HG03575 (cell line): ENCODE measurements at regions not wholly inside any gene's neighbourhood (a gene's known extent, or its start where the extent isn't known, plus 50 kb on each side); places are given as distances from the start of the nearest gene placed in this dataset.
"Not testable (repeated sequence)": the region's sequence is repeated elsewhere in the genome, so short reads cannot be mapped to it uniquely, and the experiment has no call there.

Source experiments
- ATAC-seq: cut with Tn5 transposase; IDR thresholded peaks from one replicate; pipeline ENCODE4 v1.9.1; 2021; ENCODE audit not compliant: unreplicated experiment, insufficient number of reproducible peaks, low FRiP score; ENCODE audit errors: extremely low read depth

DNA sequence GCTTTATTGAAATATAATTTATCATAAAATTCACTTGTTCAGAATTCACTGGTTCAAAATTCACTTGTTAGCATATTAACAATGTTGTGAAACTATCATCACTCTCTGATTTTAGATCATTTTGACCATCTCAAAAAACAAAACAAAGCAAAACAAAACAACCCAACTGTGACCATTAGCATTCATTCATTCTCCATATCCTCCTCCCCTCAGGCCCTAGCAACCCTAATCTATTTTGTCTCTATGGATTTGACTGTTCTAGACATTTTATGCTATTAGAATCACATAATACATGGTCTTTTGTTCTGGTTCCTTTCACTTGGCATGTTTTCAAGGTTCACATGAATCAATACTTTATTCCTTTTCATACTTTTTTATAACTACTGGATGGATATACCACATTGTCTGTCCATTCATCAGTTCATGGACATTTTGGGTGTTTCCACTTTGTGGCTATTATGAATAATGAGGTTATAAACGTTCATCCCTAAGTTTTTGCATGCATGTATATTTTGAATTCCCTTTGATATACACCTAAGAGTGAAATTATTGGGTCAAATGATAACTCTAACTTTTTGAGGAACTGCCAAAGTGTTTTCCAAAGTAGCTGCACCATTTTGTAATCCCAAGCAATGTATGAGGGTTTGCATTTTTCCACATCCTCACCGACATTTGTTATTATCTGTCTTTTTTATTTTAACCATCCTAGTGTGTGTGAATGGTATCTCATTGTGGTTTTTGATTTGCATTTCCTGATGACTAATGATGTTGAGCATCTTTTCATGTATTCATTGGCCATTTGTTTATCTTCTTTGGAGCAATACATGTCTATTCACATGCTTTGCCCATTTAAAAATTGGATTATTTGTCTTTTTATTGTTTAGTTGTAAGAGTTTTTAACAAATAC lies 304.1 kb downstream of the SH3GL2 start:
- ATAC-seq: no peak

DNA sequence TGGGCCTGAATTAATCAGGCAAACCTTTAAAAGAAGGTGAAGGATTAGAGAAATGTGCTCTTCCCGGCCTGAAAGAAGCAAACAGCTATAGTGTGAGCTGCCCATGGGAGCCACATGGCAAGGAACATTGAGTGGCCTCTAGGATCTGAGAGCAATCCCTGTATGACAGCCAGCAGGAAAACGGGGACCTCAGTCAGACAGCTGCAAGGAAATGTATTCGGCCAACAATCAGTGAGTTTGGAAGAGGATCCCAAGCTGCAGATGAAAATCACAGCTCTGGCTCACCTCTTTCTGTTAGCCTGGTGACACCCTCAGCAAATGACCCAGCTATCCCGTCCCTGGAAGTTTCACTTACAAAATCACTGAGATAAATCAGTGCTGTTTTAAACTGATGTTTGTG lies 309.2 kb downstream of the SH3GL2 start:
- ATAC-seq: no peak

DNA sequence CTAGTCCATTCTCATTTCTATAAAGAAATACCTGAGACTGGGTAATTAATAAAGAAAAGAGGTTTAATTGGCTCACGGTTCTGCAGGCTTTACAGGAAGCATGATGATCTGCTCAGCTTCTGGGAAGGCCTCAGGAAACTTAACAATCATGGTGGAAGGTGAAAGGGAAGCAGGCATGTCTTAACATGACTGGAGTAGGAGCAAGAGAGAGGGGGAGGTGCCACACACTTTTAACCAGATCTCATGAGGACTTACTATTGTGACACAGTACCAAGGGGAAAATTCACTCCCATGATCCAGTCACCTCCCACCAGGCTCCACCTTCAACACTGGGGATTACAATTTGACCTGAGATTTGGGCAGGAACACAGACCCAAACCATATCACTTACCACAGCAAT lies 310.1 kb downstream of the SH3GL2 start:
- not testable (repeated sequence) for ATAC-seq

DNA sequence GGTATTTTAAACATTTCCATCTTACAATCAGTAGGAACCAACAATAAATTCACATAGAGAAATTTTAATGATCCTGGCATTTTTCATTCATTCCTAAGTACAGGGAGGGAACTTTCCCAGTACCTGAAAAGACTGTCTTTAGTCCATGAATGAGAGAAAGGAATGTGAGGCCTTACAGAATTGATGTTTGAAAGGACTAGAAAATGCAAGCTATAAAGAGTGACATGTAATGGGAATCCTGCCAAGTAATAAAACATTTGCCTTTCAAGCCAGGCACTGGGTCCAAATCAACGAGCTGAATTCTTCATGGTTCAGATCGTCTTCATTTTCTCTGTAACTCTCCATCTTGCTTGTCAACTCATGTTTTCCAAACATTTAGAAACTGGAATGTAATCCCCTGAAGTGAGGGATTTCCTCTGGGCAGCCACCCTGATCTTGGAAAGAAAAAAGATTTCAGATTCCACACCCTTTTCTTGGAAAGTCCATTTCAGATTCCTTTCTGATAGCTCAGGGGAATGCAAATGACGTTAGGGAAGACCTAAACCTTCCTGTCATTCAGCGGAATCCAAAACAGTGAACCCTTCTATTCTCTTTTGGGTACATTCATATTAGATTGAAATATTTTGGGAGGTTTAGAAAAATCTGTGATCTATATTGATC lies 315.8 kb downstream of the SH3GL2 start:
- ATAC-seq: no peak

DNA sequence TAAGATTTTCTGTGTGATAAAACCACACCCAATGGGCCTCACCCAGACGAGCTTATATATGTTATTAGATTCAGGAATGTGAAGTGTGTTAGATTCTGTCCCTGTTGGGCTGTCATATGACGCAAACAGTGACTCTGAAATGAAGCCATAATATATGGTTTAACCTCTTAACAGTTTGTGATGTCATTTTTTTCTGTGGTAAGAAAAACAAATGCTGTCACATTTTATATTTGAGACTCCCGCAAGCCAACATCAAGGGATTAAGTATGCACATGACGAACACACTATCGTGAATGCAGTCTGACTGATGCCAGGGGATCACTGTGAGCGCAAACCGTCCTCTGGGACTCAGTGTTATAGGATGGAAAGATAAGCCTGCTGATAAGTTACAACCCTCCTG lies 321.7 kb downstream of the SH3GL2 start:
- no peak for ATAC-seq

DNA sequence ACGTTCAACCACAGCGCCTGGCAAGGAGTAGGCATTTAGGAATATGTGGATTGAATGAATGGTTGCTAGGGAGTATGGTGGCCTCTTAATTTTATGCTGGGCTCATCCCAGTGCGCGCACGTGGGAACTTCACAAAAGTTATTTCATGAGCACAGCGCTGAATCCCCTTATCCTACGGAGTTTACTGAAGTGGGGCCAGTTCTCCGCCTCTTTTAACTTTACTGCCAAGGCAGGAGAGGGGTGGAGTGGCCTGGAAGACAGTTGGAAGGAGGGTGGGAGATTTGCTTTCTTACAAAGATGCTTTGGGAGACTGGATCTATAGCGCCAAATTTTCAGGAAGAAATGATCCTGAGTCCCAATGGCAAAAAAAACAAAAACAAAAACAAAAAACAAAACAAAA lies 326.5 kb downstream of the SH3GL2 start:
- no peak for ATAC-seq

DNA sequence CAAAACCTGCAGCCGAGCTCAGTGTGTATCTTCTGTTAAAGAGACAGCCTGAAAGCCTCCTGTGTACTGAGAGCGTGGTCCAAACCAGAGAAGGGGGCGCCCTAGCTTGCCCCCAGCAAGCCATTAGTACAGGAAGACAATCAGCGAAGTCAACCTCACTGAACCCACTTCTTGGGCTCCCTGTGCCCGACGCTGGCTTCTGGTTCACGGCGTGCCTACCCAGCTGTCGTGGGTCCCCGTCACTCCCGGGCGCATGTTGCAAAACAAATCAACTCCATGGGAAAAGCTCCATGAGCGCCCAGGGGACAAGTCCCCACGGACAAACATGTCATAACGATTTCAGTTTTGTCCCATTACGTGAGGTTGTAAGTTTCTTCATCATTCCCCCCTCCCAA lies 326.9 kb downstream of the SH3GL2 start:
- no peak for ATAC-seq

DNA sequence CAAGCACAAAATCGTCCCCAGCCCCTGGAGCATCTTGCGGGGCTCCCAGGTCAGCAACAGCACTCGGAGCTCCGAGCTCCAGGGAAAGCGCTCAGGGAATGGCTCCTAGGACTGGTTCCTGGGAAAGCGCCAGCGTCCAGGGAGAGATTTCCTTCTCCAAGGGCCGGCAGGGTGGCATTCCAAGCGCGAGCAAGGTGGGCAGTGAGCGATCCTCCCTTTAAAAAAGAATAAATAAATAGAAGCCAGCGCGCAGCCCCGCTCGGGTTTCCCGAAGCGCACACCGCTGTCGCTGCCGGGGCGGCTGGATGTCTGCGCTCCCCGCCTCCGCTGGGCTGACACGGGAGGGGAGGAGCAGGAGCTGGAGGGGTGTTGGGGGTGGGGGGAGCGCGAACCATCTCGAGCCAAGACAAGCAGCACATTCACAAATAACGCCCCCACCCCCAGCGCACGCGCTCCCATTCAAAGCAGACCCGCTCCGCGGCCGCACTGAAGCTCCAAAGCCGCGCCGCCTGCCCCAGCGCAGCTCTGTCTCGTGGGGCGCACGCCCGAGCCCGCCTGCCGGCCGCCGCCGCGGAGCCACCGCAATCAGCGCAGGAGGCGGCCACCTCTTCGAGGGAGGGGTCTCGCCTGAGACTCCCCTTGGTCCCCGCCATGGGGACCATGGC lies 327.4 kb downstream of the SH3GL2 start:
- ATAC-seq: no peak

DNA sequence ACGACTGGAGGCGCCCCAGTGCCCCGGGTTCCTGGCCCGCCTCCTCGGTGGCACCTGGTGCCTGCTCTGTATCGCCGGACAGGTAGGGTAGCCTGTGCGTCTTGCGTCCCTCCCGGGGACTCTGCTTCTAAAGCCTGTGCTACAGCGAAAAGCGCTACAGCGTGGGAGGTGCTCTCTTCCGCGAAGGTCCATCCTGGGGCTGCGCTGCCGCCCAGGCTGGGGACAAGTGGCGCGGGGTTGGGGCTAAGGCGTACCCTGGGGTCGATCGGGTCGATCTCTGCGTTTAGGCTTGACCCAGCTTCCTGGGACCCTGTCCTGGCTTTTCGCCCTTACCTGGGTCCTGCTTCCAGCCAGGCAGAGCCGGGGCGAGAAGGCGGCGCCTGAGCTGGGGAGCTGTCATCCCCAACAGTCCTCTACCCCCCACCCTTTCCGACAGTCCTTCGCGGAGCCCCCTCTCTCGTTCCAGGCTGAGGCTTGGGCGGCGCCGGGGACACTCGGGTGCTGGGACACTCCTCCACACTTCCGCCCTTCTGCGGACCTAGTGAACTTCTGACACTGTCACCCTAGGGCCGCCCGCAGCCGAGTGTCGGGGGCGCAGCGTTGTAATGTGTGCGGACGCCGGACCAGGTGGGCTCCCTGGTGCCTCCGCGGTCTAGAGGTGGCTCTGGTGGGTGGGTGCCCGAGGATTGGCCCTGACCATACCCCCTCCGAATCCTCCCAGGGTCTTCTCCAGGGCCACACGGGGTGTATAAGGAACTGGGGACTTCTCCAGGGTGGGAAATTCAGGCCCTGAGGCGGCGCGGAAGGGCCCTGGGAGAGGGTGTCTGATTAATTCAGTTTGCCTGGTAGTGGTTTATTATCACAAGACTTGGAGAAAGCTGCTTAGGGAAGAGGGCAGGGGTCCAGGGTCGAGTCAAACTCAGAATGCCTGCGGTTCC lies 328.2 kb downstream of the SH3GL2 start:
- ATAC-seq: no peak

DNA sequence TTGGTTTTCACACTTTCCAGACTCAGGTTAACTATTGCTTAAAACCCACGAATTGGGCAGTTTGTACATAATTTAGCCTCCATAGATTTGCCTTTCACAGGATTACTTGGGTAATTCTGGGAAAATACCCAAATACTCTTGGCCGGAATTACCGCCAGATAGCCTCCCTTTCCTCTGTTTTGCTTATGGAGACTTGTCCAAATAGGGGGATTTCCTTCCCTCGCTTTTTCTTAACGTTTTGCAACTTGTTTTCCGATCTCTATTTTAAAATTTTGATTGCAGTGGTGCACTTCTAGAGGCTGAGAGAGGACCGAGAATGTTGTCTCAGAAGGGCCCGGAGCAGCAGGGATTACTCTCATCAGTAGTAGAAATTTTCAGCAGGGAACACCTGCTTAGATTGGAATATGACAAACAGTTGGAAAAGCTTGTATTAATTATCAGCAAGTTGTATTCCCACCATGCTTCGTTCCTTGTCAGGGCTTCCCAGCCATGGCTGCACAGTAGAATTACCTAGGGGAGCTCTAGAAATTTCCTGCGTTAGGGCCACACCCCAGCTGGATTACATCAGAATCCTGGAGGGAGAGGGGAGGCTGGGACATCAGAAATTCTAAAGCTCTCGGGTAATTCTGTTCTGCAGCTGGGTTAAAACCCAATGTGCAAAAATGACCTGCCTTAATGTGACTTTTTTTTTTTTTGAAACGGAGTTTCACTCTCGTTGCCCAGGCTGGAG lies 329.1 kb downstream of the SH3GL2 start:
- ATAC-seq: no peak

DNA sequence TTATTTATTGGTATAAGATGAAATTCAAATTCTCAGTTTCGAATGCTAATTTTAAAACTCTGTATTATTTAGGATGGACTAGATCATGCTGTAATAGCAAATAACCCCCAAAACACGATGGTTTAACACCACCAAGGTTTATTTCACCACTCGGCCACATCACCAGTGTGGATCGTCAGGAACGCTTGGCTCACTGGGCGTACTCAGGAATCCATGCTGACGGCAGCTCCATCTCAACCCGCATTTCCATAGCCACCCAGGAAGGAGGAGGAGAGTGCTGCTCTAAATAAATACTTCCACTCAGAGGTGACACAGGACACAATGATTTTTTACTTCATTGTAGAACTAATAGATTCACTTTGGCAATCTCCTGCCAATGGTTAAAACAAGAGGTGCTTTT lies 347.4 kb downstream of the SH3GL2 start:
- ATAC-seq: no peak

DNA sequence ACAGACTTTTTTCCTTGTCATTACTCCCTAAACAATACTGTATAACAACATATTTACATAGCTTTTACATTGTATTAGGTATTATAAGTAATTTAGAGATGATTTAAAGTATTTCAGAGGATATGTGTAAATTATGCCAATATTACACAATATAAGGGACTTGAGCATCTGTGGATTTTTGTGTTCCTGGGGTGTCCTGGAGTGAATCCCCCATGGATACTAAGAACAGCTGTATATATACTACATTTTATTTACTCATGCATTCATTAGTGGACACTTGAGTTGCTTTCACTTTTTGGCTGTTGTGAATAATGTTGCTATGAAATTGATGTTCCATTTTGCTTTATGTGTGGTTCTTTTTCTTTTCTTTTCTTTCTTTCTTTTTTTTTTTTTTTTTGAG lies 348.8 kb downstream of the SH3GL2 start:
- no peak for ATAC-seq

DNA sequence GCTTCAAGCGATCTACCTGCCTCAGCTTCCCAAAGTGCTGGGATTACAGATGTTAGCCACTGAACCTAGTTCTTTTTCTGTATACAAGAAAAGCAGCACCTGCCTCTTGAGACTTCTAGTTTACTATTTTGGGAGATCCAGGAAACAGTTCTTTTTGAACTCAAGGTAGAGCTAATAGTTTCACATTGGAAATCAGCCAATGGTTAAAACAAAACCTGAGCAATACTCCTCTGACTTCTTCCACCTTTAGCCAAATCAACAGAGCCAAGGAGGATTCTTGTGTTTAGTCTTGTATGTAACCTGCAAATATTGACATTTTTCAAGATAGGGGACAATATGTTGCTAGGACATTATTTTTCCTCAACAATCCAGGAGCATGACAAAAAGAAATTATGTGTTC lies 349.4 kb downstream of the SH3GL2 start:
- no peak for ATAC-seq

DNA sequence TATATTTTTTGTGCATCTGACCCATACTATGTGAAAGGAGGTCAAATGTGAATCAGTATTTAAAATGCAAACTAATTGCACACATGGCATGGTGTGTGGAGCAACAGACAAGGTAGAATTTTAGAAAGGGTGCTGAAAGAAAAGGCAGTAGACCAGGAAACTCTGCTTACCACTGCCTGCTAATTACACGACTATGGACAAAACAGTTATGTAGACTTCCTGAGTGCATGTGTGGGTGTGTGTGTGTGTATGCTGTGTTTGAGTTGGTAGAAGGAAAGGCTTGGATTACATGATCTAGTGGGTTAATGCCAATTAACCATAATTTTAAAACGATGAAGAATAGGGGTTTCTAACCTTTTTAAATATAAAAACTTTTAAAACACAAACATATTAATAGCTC lies 349.9 kb downstream of the SH3GL2 start:
- ATAC-seq: no peak

DNA sequence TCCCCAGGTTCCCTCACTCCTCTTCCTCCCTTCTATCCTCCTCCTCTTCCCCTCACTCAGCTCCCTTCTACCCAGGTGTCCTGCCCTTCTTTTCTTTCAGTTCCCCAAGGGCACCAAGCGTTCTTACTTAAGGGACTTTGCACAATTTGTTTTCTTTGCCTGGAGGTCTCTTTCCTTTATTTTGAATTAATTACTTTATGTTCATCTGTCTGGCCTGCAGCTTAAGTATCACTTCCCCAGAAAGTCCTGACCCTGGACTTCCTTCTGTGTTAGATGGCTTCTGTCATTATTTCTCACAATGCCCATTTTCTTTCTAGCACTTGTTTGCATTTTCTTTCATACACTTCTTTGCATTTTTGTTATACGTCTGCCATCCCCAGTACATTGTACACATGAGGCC lies 350.6 kb downstream of the SH3GL2 start:
- no peak for ATAC-seq

DNA sequence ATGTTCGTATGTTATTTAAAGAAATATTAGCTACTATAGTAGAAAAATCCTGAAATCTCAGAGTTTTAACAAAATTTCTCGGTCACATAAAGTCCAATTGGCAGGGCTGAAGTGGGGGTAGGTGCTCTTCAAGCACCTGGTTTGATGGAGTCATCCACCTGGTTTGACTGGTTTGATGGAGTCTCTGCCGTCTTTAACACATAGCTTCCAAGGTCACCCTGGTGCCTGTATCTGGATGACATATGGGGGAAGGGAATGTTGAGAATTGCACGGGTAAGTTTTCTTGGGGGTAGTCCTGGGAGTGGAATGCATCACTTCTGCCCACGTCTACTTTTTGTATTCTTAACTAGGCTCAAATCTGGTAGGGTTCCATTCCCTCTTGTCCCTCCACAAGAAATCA lies 351.2 kb downstream of the SH3GL2 start:
- ATAC-seq: no peak

DNA sequence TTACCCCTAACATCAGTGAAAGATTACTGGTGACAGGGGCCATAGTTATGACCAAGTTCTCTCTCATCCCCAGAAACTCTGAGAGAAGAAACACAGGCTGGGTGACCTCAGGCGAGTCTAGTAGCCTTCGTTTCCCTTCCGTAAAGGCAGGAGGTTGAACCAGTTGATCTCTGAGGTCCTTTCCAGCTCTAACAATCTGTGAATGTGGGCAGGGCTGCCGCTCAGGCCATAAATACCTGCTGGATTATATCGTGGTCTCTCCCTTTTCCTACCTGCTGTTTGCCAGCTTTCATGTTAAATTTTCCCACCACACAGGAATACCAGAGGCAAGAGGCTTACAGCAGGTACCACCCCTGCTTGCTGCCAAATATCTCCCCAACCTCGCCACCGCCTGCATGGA lies 357.5 kb downstream of the SH3GL2 start:
- ATAC-seq: no peak

DNA sequence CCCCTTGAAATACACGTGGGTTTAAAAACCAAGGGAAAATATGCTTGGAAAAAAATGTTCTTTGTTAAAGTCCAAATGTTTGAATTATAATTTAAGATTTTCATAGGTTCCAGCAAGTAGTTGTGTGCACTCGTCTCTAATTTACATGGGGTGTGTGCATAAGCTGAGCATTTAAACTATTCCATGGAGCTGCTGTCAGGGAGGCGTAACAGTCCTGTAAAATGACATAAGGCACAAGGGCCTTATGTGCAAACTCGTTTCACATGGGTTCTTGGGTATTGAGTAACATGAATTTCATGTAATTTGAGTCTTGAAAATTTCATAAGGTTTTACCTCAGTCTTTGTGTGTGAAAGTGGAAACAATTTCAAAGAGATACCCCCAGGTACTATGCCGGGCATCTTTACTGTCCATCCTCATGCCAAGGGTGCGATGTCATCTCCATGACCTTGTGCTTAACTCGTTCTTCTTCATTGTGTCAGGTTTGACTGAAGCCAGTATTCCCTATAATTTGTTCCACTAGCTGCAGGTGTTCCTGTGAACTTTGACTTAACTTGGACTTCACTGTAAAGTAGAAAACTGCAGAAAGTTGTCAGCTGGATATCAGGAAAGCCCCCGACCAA lies 359.3 kb downstream of the SH3GL2 start:
- no peak for ATAC-seq
